OCI-LY7 (cell line): ENCODE measurements at regions not wholly inside any gene's neighbourhood (a gene's known extent, or its start where the extent isn't known, plus 50 kb on each side); places are given as distances from the start of the nearest gene placed in this dataset.
A peak's percentile ranks its signal among the peaks of the same experiment; 100 is the strongest.

Experiments
- BruUV-seq: library from RNA; stranded (reverse); fragments of 400-500 nt; replicated peaks from 2 replicates; lab custom pipeline; 2021; lab: Mats Ljungman, UMichigan
- CTCF ChIA-PET: fragments of 300-600 bp; sonication (Branson Sonifier 250); formaldehyde crosslinking; loops from one replicate; lab custom pipeline; 2022; ENCODE audit warnings: antibody characterized with exemption; ENCODE audit not compliant: unreplicated experiment; lab: Charles Lee
- POLR2A ChIA-PET: fragments of 300-600 bp; sonication (Branson Sonifier 250); formaldehyde crosslinking; loops from one replicate; lab custom pipeline; 2022; ENCODE audit warnings: antibody characterized with exemption; lab: Charles Lee
- DNase-seq: peaks from one replicate; pipeline ENCODE4 v3.0.0-alpha.2; 2015; ENCODE audit warnings: low spot score
- H2AFZ ChIP-seq: fragments of 200-600 bp; sonication (generic), shearing (Covaris generic); 2 replicates; pipeline ENCODE4 v1.6.1; 2014; ENCODE audit warnings: mild to moderate bottlenecking, antibody characterized with exemption, low read length, moderate library complexity
- H3K27ac ChIP-seq: fragments of 200-600 bp; sonication (generic); 2 replicates; pipeline ENCODE4 v1.5.1; 2014; ENCODE audit warnings: mixed run types, low read depth, mild to moderate bottlenecking, moderate library complexity, low read length, inconsistent platforms; ENCODE audit not compliant: poor library complexity, severe bottlenecking
- H3K36me3 ChIP-seq: fragments of 200-600 bp; sonication (generic); 2 replicates; pipeline ENCODE4 v1.6.1; 2014; ENCODE audit warnings: mild to moderate bottlenecking, antibody characterized with exemption, low read length, moderate library complexity, mixed read lengths; ENCODE audit not compliant: insufficient read depth
- H3K4me1 ChIP-seq: fragments of 200-600 bp; sonication (generic); 2 replicates; pipeline ENCODE4 v1.5.1; 2014; ENCODE audit warnings: mild to moderate bottlenecking, low read length; ENCODE audit not compliant: insufficient read depth, poor library complexity, severe bottlenecking
- H3K4me2 ChIP-seq: fragments of 200-600 bp; sonication (generic); 2 replicates; pipeline ENCODE4 v1.6.1; 2014; ENCODE audit warnings: mild to moderate bottlenecking, low read length
- H3K4me3 ChIP-seq: fragments of 200-600 bp; sonication (generic); 2 replicates; pipeline ENCODE4 v1.5.1; 2014; ENCODE audit warnings: mild to moderate bottlenecking, low read depth, low read length; ENCODE audit not compliant: poor library complexity, severe bottlenecking
- H3K79me2 ChIP-seq: fragments of 200-600 bp; sonication (generic); 2 replicates; pipeline ENCODE4 v1.6.1; 2016; ENCODE audit warnings: low read depth, mild to moderate bottlenecking, low read length, moderate library complexity, mixed read lengths; ENCODE audit not compliant: insufficient read depth
- H3K9me2 ChIP-seq: fragments of 200-600 bp; sonication (generic); 2 replicates; pipeline ENCODE4 v1.6.1; 2016; ENCODE audit warnings: mild to moderate bottlenecking, low read length, mixed read lengths; ENCODE audit not compliant: insufficient read depth
- H3K9me3 ChIP-seq: fragments of 200-600 bp; sonication (generic); 2 replicates; pipeline ENCODE4 v1.6.1; 2014; ENCODE audit warnings: mild to moderate bottlenecking, mixed run types, low read length, mixed read lengths
- H4K20me1 ChIP-seq: fragments of 200-600 bp; sonication (generic); 2 replicates; pipeline ENCODE4 v1.6.1; 2014; ENCODE audit warnings: mild to moderate bottlenecking, antibody characterized with exemption, low read length, moderate library complexity, mixed read lengths; ENCODE audit not compliant: insufficient read depth
- EZH2phosphoT487 ChIP-seq: fragments of 200-600 bp; sonication (generic); IDR thresholded peaks from 2 replicates; pipeline ENCODE4 v1.6.1; 2018; ENCODE audit warnings: low read depth, borderline replicate concordance, mild to moderate bottlenecking, mixed run types, antibody characterized with exemption, low read length, moderate library complexity, mixed read lengths
- intact Hi-C: fragments of 100-400 bp; cut with micrococcal nuclease; formaldehyde crosslinking; loops from one replicate; pipeline ENCODE4 v1.10.0; 2022; ENCODE audit not compliant: unreplicated experiment
- TF ChIP-seq, protein P1 (sequence below): fragments of 200-600 bp; sonication (generic); conservative IDR thresholded peaks from 2 replicates; pipeline ENCODE4 v1.5.1; 2014; ENCODE audit warnings: mild to moderate bottlenecking, antibody characterized with exemption, low read length, moderate library complexity, mixed read lengths

- H3K27ac ChIP-seq, result no peak overlapping the region
- H3K4me3 ChIP-seq, result no peak overlapping the region
- H2AFZ ChIP-seq, result no peak overlapping the region
- no peaks in the 10 kb centered on the region for H3K36me3 ChIP-seq
- no peaks in the 10 kb centered on the region for H3K79me2 ChIP-seq
- H3K9me2 ChIP-seq, result no peaks in the 10 kb centered on the region
- H4K20me1 ChIP-seq, result no peaks in the 10 kb centered on the region
- intact Hi-C loops, result no loop called here
- H3K4me1 ChIP-seq, result peaks cover 6% of the 10 kb centered on the region
- no TSS peak for BruUV-seq
- H3K9me3 ChIP-seq, result no peaks in the 10 kb centered on the region
- DNase-seq, result no peak
- CTCF ChIA-PET, result no interaction called here
- TF ChIP-seq EZH2phosphoT487, result no peak
- TF ChIP-seq, protein P1, sequence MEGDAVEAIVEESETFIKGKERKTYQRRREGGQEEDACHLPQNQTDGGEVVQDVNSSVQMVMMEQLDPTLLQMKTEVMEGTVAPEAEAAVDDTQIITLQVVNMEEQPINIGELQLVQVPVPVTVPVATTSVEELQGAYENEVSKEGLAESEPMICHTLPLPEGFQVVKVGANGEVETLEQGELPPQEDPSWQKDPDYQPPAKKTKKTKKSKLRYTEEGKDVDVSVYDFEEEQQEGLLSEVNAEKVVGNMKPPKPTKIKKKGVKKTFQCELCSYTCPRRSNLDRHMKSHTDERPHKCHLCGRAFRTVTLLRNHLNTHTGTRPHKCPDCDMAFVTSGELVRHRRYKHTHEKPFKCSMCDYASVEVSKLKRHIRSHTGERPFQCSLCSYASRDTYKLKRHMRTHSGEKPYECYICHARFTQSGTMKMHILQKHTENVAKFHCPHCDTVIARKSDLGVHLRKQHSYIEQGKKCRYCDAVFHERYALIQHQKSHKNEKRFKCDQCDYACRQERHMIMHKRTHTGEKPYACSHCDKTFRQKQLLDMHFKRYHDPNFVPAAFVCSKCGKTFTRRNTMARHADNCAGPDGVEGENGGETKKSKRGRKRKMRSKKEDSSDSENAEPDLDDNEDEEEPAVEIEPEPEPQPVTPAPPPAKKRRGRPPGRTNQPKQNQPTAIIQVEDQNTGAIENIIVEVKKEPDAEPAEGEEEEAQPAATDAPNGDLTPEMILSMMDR, result no peak
- POLR2A ChIA-PET, result no interaction called here
- H3K4me2 ChIP-seq, result no peak overlapping the region
These were observed 292.1 kb downstream of the ETAA1 start for GRCh38 chr2:67689186-67689585.

- no peak overlapping the region for H3K4me2 ChIP-seq
- intact Hi-C loops, result no loop called here
- no peaks in the 10 kb centered on the region for H4K20me1 ChIP-seq
- no peaks in the 10 kb centered on the region for H3K9me2 ChIP-seq
- H3K4me1 ChIP-seq, result peaks cover 7% of the 10 kb centered on the region
- no peak overlapping the region for H3K27ac ChIP-seq
- H3K9me3 ChIP-seq, result no peaks in the 10 kb centered on the region
- DNase-seq, result no peak
- CTCF ChIA-PET, result no interaction called here
- TF ChIP-seq EZH2phosphoT487, result no peak
- TF ChIP-seq, protein P1, result no peak
- BruUV-seq, result no TSS peak
- POLR2A ChIA-PET, result no interaction called here
- no peak overlapping the region for H3K4me3 ChIP-seq
- no peaks in the 10 kb centered on the region for H3K79me2 ChIP-seq
- no peak overlapping the region for H2AFZ ChIP-seq
- no peaks in the 10 kb centered on the region for H3K36me3 ChIP-seq
These were observed 292.5 kb downstream of the ETAA1 start for GRCh38 chr2:67689651-67690050.

DNA sequence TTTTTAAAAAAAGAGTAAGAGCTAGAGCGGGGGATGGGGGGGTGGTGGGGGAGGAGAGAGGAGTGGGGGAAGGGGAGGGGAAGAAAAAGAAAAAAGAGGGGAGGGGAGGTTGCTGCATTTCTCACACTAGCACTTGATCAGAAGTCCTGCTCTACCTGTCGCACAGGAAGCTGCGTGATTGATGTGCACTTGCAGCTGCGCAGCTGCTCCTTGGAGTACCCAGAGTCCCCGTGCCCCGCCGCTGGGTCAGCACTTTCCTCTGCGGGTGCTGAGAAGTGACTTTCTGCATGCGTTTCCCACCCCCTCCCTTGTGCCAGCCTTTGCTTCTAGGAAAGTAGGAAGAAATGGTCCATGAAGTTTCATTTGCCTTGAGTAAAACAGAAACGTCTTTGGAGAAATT, 297.3 kb downstream of the ETAA1 start:
- Histone ChIP-seq H3K79me2 (no peaks in the 10 kb centered on the region), H3K4me1 (peaks cover 7% of the 10 kb centered on the region), H3K9me3 (no peaks in the 10 kb centered on the region), H2AFZ (0 out of 2 replicates have a peak overlapping the region, but pooled peaks have one; percentile 9), H4K20me1 (no peaks in the 10 kb centered on the region), H3K9me2 (no peaks in the 10 kb centered on the region), H3K27ac (no peak overlapping the region), H3K36me3 (no peaks in the 10 kb centered on the region), H3K4me3 (no peak overlapping the region), H3K4me2 (peak overlapping the region; percentile 36; the same call in 1 of the 2 replicates)
- DNase-seq, result peak; percentile 57
- intact Hi-C loops, result no loop called here
- no TSS peak for BruUV-seq
- TF ChIP-seq, protein P1, result no peak
- TF ChIP-seq EZH2phosphoT487, result no peak
- POLR2A ChIA-PET, result interaction anchor here (0.7 to 1.0 kb wide), 3 partner anchors 8 to 1674 kb away, joined by 3 to 7 read pairs (median 7); no protein-coding TSS in a partner anchor
- CTCF ChIA-PET, result interaction anchor here (0.6 kb wide), 1 partner anchor 9 kb away, joined by 3 read pairs; no protein-coding TSS in a partner anchor
